22Rv1 (cell line): ENCODE measurements at regions not wholly inside any gene's neighbourhood (a gene's known extent, or its start where the extent isn't known, plus 50 kb on each side); places are given as distances from the start of the nearest gene placed in this dataset.

Experiments
- ZFX ChIP-seq: fragments of 450-650 bp; IDR thresholded peaks from 2 replicates; pipeline ENCODE4 v1.6.1; 2017; ENCODE audit warnings: antibody characterized with exemption, borderline replicate concordance
- TF ChIP-seq, protein P1 (sequence below): fragments of 450-650 bp; IDR thresholded peaks from 2 replicates; pipeline ENCODE4 v1.5.1; 2017; ENCODE audit warnings: mild to moderate bottlenecking

DNA sequence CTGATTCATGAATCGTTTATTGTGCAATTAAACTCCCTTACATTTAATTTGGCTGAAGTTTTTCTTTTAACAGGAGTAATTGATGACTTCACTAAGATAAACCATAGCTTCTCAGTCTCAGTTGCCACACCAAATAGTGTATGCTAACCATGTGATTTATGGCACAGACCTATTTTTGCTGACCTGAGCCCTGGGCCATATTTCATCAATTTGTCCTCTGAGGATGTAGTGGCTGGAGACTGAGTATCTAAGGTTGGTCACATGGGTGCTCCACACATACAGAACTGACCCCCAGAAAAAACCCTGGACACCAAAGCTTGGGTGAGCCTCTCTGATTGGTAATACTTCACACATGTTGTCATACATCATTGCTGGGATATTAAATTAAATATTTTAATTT lies 255.1 kb downstream of the NEDD1 start:
- TF ChIP-seq, protein P1, sequence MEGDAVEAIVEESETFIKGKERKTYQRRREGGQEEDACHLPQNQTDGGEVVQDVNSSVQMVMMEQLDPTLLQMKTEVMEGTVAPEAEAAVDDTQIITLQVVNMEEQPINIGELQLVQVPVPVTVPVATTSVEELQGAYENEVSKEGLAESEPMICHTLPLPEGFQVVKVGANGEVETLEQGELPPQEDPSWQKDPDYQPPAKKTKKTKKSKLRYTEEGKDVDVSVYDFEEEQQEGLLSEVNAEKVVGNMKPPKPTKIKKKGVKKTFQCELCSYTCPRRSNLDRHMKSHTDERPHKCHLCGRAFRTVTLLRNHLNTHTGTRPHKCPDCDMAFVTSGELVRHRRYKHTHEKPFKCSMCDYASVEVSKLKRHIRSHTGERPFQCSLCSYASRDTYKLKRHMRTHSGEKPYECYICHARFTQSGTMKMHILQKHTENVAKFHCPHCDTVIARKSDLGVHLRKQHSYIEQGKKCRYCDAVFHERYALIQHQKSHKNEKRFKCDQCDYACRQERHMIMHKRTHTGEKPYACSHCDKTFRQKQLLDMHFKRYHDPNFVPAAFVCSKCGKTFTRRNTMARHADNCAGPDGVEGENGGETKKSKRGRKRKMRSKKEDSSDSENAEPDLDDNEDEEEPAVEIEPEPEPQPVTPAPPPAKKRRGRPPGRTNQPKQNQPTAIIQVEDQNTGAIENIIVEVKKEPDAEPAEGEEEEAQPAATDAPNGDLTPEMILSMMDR = no peak
- no peak for TF ChIP-seq ZFX
